ENCODE measurements at regions not wholly inside any gene's neighbourhood (a gene's known extent, or its start where the extent isn't known, plus 50 kb on each side); places are given as distances from the start of the nearest gene placed in this dataset.

DNA sequence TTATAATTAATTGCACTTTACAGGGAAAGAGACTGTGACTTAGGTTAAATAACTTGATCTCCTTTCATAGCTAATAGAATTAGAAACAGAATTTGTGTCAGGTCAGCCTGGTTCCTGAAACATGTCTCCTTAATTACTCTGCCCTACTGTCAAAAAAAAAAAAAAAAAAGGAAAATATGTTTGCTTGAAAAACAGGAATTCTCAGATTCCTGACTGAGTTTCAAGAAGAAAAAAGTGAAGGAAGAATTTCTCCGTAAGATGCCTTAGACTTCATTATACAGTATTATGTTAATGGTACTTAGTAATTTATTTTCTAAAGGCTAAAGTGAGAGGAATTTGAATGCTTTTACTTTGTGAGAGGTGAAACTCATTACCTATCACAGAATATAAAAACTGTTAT is 118.4 kb upstream of the REG3G start:
- ChIA-PET POLR2A (ENCODE audit: low non-redundant PET) (no interaction called here), CTCF (no interaction called here)
- Histone ChIP-seq H3K4me1 (ENCODE audit: insufficient read depth, low read length, poor library complexity, severe bottlenecking) (no peaks in the 10 kb centered on the region), H3K9me3 (ENCODE audit: low read depth, low read length, poor library complexity, severe bottlenecking) (no peaks in the 10 kb centered on the region), H3K27ac (ENCODE audit: low read depth, low read length, poor library complexity, severe bottlenecking) (no peak overlapping the region), H3K4me3 (ENCODE audit: low read depth, low read length, poor library complexity, severe bottlenecking) (no peak overlapping the region), H3K36me3 (ENCODE audit: insufficient read depth, low read length, poor library complexity, severe bottlenecking) (no peaks in the 10 kb centered on the region), H3K27me3 (replicated peaks; ENCODE audit: insufficient read depth, low read depth, low read length, poor library complexity) (no peaks in the 10 kb centered on the region)
- no peak for TF ChIP-seq EZH2 (IDR thresholded peaks at IDR 0.05; ENCODE audit: borderline replicate concordance, low read depth, low read length, poor library complexity, severe bottlenecking)
- TF ChIP-seq, protein P1, sequence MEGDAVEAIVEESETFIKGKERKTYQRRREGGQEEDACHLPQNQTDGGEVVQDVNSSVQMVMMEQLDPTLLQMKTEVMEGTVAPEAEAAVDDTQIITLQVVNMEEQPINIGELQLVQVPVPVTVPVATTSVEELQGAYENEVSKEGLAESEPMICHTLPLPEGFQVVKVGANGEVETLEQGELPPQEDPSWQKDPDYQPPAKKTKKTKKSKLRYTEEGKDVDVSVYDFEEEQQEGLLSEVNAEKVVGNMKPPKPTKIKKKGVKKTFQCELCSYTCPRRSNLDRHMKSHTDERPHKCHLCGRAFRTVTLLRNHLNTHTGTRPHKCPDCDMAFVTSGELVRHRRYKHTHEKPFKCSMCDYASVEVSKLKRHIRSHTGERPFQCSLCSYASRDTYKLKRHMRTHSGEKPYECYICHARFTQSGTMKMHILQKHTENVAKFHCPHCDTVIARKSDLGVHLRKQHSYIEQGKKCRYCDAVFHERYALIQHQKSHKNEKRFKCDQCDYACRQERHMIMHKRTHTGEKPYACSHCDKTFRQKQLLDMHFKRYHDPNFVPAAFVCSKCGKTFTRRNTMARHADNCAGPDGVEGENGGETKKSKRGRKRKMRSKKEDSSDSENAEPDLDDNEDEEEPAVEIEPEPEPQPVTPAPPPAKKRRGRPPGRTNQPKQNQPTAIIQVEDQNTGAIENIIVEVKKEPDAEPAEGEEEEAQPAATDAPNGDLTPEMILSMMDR (conservative IDR thresholded peaks at IDR 0.05; ENCODE audit: low read depth, low read length): no peak
- intact Hi-C loops (cut with micrococcal nuclease; ENCODE audit: unreplicated experiment): no loop called here
- no peak for DNase-seq (ENCODE audit: low spot score)
- BruUV-seq (replicated peaks): no TSS peak

DNA sequence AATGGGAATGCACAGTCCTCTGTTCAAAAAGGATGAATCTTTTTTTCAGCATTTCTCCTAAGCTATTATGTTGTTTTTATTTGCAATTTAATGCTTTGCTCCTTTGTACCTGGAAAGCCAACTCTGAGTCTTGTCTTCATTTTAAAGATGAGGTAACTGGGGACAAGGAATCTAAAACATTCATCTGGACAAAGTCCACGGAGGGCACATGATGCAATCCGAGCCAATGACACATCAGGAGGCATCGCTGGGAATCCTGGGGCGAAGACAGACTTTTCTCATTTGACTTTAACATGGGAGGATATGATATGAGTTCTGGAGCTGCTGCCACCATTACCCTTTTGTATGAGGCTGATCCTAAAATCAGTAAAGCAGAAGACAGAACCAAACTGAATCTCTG is 116.5 kb upstream of the REG3G start:
- Histone ChIP-seq H3K4me1 (ENCODE audit: insufficient read depth, low read length, poor library complexity, severe bottlenecking) (no peaks in the 10 kb centered on the region), H3K27ac (ENCODE audit: low read depth, low read length, poor library complexity, severe bottlenecking) (no peak overlapping the region), H3K9me3 (ENCODE audit: low read depth, low read length, poor library complexity, severe bottlenecking) (no peaks in the 10 kb centered on the region), H3K4me3 (ENCODE audit: low read depth, low read length, poor library complexity, severe bottlenecking) (no peak overlapping the region), H3K27me3 (replicated peaks; ENCODE audit: insufficient read depth, low read depth, low read length, poor library complexity) (no peaks in the 10 kb centered on the region), H3K36me3 (ENCODE audit: insufficient read depth, low read length, poor library complexity, severe bottlenecking) (no peaks in the 10 kb centered on the region)
- DNase-seq (ENCODE audit: low spot score): no peak
- ChIA-PET POLR2A (ENCODE audit: low non-redundant PET) (no interaction called here), CTCF (interaction anchor here (0.7 kb wide), 1 partner anchor 1955 kb away, joined by 4 read pairs; no protein-coding TSS in a partner anchor)
- no TSS peak for BruUV-seq (replicated peaks)
- no peak for TF ChIP-seq EZH2 (IDR thresholded peaks at IDR 0.05; ENCODE audit: borderline replicate concordance, low read depth, low read length, poor library complexity, severe bottlenecking)
- TF ChIP-seq, protein P1 (conservative IDR thresholded peaks at IDR 0.05; ENCODE audit: low read depth, low read length): no peak
- intact Hi-C loops (cut with micrococcal nuclease; ENCODE audit: unreplicated experiment): no loop called here

DNA sequence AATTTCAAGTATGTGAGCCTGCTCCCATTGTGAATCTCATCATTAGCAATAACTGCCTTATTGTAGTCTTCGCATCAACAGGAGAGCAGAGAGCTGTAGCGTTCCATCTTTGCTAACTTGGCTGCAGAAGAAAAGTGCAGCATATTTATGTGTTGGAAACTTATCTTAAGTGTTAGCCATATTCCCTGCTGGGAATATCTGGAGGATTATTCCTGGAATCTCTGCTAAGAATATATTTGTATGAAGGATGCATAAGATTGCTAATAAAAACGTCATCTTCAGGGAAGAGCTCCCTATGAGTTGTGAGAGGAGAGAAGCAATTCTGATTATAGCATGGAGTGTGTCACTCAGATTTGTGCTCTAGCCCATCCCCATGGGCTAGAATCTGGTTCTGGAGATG is 115.1 kb upstream of the REG3G start:
- no TSS peak for BruUV-seq (replicated peaks)
- H3K27me3 ChIP-seq (replicated peaks; ENCODE audit: insufficient read depth, low read depth, low read length, poor library complexity): no peaks in the 10 kb centered on the region
- POLR2A ChIA-PET (ENCODE audit: low non-redundant PET): no interaction called here
- DNase-seq (ENCODE audit: low spot score): no peak
- intact Hi-C loops (cut with micrococcal nuclease; ENCODE audit: unreplicated experiment): no loop called here
- H3K4me3 ChIP-seq (ENCODE audit: low read depth, low read length, poor library complexity, severe bottlenecking): no peak overlapping the region
- TF ChIP-seq EZH2 (IDR thresholded peaks at IDR 0.05; ENCODE audit: borderline replicate concordance, low read depth, low read length, poor library complexity, severe bottlenecking): no peak
- TF ChIP-seq, protein P1 (conservative IDR thresholded peaks at IDR 0.05; ENCODE audit: low read depth, low read length): no peak
- no peak overlapping the region for H3K27ac ChIP-seq (ENCODE audit: low read depth, low read length, poor library complexity, severe bottlenecking)
- no peaks in the 10 kb centered on the region for H3K4me1 ChIP-seq (ENCODE audit: insufficient read depth, low read length, poor library complexity, severe bottlenecking)
- H3K9me3 ChIP-seq (ENCODE audit: low read depth, low read length, poor library complexity, severe bottlenecking): no peaks in the 10 kb centered on the region
- CTCF ChIA-PET: interaction anchor here (0.6 kb wide), 1 partner anchor 559 kb away, joined by 3 read pairs; no protein-coding TSS in a partner anchor
- H3K36me3 ChIP-seq (ENCODE audit: insufficient read depth, low read length, poor library complexity, severe bottlenecking): no peaks in the 10 kb centered on the region

Measured in A673 (cell line).